Sigmoid colon (tissue), 6 donors: ENCODE measurements at regions not wholly inside any gene's neighbourhood (a gene's known extent, or its start where the extent isn't known, plus 50 kb on each side); places are given as distances from the start of the nearest gene placed in this dataset.

Experiments used
- DNase-seq: peaks from one replicate; pipeline ENCODE4 v3.0.0-alpha.2; 2019
- H3K27ac ChIP-seq, 4 donors: fragments of 200-600 bp; sonication (generic); one replicate each; pipeline ENCODE4 v1.5.1; 2016 to 2019; ENCODE audit warnings: mild to moderate bottlenecking in 1 of 4
- H3K27me3 ChIP-seq, 3 donors: fragments of 200-600 bp; sonication (generic); one replicate each; pipeline ENCODE4 v1.5.1; 2019; ENCODE audit warnings: mild to moderate bottlenecking in 1 of 3
- H3K36me3 ChIP-seq, 4 donors: fragments of 200-600 bp; sonication (generic); one replicate each; pipeline ENCODE4 v1.5.1; 2016 to 2019
- H3K4me1 ChIP-seq, 4 donors: fragments of 200-600 bp; sonication (generic); one replicate each; pipeline ENCODE4 v1.5.1; 2017 to 2019
- H3K4me3 ChIP-seq, 4 donors: fragments of 200-600 bp; sonication (generic); one replicate each; pipeline ENCODE4 v1.5.1; 2017 to 2019; ENCODE audit warnings: mild to moderate bottlenecking in 2 of 4, moderate library complexity in 1 of 4
- H3K9me3 ChIP-seq, 4 donors: fragments of 200-600 bp in 3 of 4; sonication (generic) in 3 of 4; one replicate each; pipeline versions ENCODE4 v1.5.1 to v1.6.1; 2013 to 2019
- EP300 ChIP-seq, 4 donors: sonication (generic); formaldehyde crosslinking; IDR thresholded peaks; one replicate each; pipeline ENCODE4 v1.6.1; 2017; ENCODE audit warnings: antibody characterized with exemption in 4 of 4
- POLR2A ChIP-seq, 2 donors: fragments of 450-650 bp; IDR thresholded peaks; one replicate each; pipeline ENCODE4 v1.6.1; 2016; ENCODE audit warnings: antibody characterized with exemption in 2 of 2, mild to moderate bottlenecking in 2 of 2, moderate library complexity in 2 of 2
- POLR2AphosphoS5 ChIP-seq, 4 donors: sonication (generic); formaldehyde crosslinking; IDR thresholded peaks; one replicate each; pipeline ENCODE4 v1.6.1; 2017; ENCODE audit warnings: antibody characterized with exemption in 4 of 4
- WGBS, 2 donors: extraction: QIAGEN DNeasy Blood & Tissue Kit; methylation state at CpG; one replicate each; pipeline ENCODE4 v1.1.7; 2013; 5-methylcytosine and 5-hydroxymethylcytosine counted together
- intact Hi-C: fragments of 100-400 bp; cut with DNase I; formaldehyde crosslinking; loops from one replicate; pipeline ENCODE4 v1.15.1; 2023
- TF ChIP-seq, protein P1 (sequence below), 4 experiments: fragments of 450-650 bp in 3 of 4; fragments of 200-600 bp in 1 of 4; IDR thresholded peaks; one replicate each; pipeline ENCODE4 v1.5.1; 2016 to 2019; ENCODE audit warnings: antibody characterized with exemption in 4 of 4, mild to moderate bottlenecking in 3 of 4, moderate library complexity in 2 of 4
- donor health status: healthy with polysubstance abuse.
- donor health status: healthy.

DNA sequence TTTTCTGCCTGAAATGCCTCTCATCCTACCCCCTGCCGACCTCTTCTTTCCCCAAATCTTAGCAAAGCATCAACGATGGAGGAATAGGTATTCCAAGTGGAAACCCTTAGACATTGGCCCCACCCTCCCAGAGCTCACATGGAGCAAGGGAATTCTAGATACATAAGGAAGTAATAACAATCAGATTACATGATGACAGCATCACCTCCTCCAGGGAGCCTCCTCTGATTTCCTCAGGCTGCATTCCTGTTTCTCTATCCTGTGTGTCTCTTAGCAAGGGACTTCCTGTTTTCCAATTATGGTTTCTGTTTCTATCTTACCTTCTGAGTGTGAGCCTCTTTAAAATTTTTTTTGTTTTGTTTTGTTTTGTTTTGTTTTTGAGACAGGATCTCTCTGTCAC lies 246.6 kb downstream of the TSHZ3 start:
- 73 to 81% methylated on average over 2 of the region's 2 CpGs for WGBS, 2 donors
- H3K4me3 ChIP-seq: no peak overlapping the region
- no peak overlapping the region for H3K27ac ChIP-seq
- TF ChIP-seq POLR2AphosphoS5 (IDR thresholded peaks at IDR 0.05): no peak
- intact Hi-C loops: loop anchor here (10.0 kb wide), 1 partner anchor 242 kb away; the partner anchor contains the start of gene TSHZ3
- peaks cover 0 to 52% (median 37%) of the 10 kb centered on the region in 4 donors for H3K4me1 ChIP-seq
- no peak for DNase-seq
- no peaks in the 10 kb centered on the region for H3K27me3 ChIP-seq
- no peaks in the 10 kb centered on the region for H3K36me3 ChIP-seq
- no peaks in the 10 kb centered on the region for H3K9me3 ChIP-seq

DNA sequence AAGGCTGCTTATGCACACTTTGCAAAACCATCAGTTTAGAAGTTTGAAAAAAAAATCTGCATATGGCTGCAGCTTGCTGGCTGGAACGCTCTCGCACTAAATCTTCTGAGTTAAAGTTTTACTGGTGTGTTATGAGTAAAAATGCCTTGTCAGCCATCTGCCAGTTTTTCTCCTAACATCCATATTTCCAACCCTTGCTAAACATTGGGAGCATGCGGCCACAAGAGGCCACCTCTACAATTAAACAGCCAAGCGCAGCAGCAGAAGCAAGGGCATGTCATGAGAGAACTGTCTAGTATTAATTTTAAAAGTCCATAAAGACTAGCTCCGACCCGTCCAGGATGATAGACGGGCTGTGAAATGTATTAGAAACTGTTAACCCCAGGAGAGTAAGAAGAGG lies 248.3 kb downstream of the TSHZ3 start:
- no peaks in the 10 kb centered on the region for H3K27me3 ChIP-seq
- 25 to 58% methylated on average over 7 of the region's 7 CpGs for WGBS, 2 donors
- intact Hi-C loops: loop anchor here (10.0 kb wide), 1 partner anchor 244 kb away; the partner anchor contains the start of gene TSHZ3
- peaks cover 0 to 52% (median 37%) of the 10 kb centered on the region in 4 donors for H3K4me1 ChIP-seq
- no peaks in the 10 kb centered on the region for H3K9me3 ChIP-seq
- TF ChIP-seq POLR2AphosphoS5 (IDR thresholded peaks at IDR 0.05) (peak in 3 of 4 donors; percentile 10 to 56 (median 56)), POLR2A (IDR thresholded peaks at IDR 0.05) (no peak)
- H3K4me3 ChIP-seq: no peak overlapping the region
- H3K36me3 ChIP-seq: no peaks in the 10 kb centered on the region
- DNase-seq: no peak
- H3K27ac ChIP-seq: no peak overlapping the region

DNA sequence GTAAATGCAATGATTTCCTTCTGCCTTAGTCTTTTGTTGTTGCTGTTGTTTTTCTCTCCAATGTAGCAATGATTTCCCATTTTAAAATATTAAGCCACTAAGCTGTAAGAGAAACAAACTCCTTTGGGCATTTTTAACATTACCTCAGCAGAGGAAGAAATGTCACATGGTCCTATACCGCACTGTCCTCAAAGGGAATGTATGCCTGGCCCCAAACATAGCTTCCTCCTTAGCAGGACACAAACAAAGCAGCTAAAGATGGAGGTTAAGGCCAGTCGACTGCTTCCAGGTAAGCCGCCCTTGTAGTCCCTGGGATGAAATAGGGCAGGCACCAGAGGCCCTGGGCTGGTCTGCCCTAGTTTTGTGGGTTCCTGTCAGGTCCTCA lies 249.0 kb downstream of the TSHZ3 start:
- Histone ChIP-seq H3K4me3 (no peak overlapping the region), H3K36me3 (no peaks in the 10 kb centered on the region), H3K9me3 (no peaks in the 10 kb centered on the region), H3K4me1 (peaks cover 0 to 52% (median 37%) of the 10 kb centered on the region in 4 donors), H3K27me3 (no peaks in the 10 kb centered on the region), H3K27ac (no peak overlapping the region)
- no peak for TF ChIP-seq EP300 (IDR thresholded peaks at IDR 0.05)
- TF ChIP-seq POLR2A (IDR thresholded peaks at IDR 0.05): no peak
- TF ChIP-seq, protein P1, sequence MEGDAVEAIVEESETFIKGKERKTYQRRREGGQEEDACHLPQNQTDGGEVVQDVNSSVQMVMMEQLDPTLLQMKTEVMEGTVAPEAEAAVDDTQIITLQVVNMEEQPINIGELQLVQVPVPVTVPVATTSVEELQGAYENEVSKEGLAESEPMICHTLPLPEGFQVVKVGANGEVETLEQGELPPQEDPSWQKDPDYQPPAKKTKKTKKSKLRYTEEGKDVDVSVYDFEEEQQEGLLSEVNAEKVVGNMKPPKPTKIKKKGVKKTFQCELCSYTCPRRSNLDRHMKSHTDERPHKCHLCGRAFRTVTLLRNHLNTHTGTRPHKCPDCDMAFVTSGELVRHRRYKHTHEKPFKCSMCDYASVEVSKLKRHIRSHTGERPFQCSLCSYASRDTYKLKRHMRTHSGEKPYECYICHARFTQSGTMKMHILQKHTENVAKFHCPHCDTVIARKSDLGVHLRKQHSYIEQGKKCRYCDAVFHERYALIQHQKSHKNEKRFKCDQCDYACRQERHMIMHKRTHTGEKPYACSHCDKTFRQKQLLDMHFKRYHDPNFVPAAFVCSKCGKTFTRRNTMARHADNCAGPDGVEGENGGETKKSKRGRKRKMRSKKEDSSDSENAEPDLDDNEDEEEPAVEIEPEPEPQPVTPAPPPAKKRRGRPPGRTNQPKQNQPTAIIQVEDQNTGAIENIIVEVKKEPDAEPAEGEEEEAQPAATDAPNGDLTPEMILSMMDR (IDR thresholded peaks at IDR 0.05): no peak
- TF ChIP-seq POLR2AphosphoS5 (IDR thresholded peaks at IDR 0.05): no peak
- 65 to 92% methylated on average over 3 of the region's 3 CpGs for WGBS, 2 donors
- intact Hi-C loops: loop anchor here (10.0 kb wide), 1 partner anchor 245 kb away; the partner anchor contains the start of gene TSHZ3
- no peak for DNase-seq

DNA sequence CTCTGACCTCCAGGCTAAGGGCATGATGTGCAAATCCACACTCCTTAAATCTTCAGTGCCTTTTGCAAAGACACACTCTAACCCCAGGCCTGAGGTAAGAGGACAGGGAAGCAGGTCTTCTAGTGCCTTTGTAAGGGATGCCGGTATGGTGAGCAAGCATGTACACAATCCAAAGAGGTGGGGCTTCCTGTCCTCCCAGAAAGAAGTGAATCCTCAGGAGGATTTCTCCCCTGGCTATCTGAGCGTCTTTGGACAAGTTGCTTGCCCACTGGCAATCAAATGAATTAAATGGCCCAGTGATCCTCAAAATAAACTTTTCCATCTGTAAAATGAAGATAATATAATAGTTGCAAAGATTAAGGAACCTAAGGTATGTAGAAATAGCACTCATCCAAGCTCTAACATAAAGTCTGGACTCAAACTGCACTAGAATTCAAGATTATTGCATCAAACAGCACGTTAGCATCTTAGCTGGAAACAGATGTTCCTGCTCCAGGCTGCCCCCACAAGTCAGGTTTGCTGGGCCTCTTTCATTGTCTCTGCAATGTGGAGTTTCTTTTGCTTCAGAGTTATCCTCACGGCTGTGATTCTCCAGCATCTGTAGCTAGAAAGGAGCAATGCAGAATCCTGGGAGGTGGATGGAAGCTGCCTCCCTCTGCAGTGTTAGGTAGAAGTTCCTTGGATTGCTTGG lies 249.6 kb downstream of the TSHZ3 start:
- no peaks in the 10 kb centered on the region for H3K36me3 ChIP-seq
- H3K27ac ChIP-seq: no peak overlapping the region
- 72 to 87% methylated on average over 4 of the region's 4 CpGs for WGBS, 2 donors
- H3K4me1 ChIP-seq: peaks cover 0 to 50% (median 37%) of the 10 kb centered on the region in 4 donors
- no peaks in the 10 kb centered on the region for H3K27me3 ChIP-seq
- H3K9me3 ChIP-seq: no peaks in the 10 kb centered on the region
- H3K4me3 ChIP-seq: no peak overlapping the region
- no peak for DNase-seq
- TF ChIP-seq POLR2A (IDR thresholded peaks at IDR 0.05) (no peak), EP300 (IDR thresholded peaks at IDR 0.05) (no peak), POLR2AphosphoS5 (IDR thresholded peaks at IDR 0.05) (no peak)
- TF ChIP-seq, protein P1 (IDR thresholded peaks at IDR 0.05): no peak
- intact Hi-C loops: loop anchor here (10.0 kb wide), 1 partner anchor 245 kb away; the partner anchor contains the start of gene TSHZ3

DNA sequence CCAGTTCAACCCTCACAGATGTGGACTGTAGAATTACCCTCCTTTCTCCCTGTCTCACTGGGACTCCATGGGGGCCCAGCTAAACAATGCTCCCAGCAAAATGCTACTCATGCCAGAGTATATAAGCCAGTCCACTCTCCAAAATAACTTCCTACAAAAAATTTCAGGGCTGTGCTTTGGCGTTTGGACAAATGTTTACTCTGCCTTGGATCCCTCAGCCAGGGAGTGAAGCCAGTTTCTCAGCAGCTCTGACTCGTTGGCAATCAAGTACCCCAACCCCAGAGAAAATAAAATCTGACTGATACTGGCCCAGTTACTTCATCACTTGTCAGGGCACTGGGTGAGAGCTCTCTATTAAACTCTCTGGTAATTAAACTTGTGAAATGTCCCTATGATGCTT lies 250.4 kb downstream of the TSHZ3 start:
- intact Hi-C loops: no loop called here
- Histone ChIP-seq H3K4me3 (no peak overlapping the region), H3K36me3 (no peaks in the 10 kb centered on the region), H3K27ac (no peak overlapping the region), H3K4me1 (peaks cover 0 to 44% (median 37%) of the 10 kb centered on the region in 4 donors), H3K27me3 (no peaks in the 10 kb centered on the region), H3K9me3 (no peaks in the 10 kb centered on the region)
- DNase-seq: no peak
- TF ChIP-seq, protein P1 (IDR thresholded peaks at IDR 0.05): no peak
- TF ChIP-seq POLR2AphosphoS5 (IDR thresholded peaks at IDR 0.05): no peak
- TF ChIP-seq POLR2A (IDR thresholded peaks at IDR 0.05): no peak
- no peak for TF ChIP-seq EP300 (IDR thresholded peaks at IDR 0.05)
- 25 to 50% methylated on average over 2 of the region's 2 CpGs for whole genome bisulfite sequencing, 2 donors
